AG04450 (cell line): ENCODE measurements at regions not wholly inside any gene's neighbourhood (a gene's known extent, or its start where the extent isn't known, plus 50 kb on each side); places are given as distances from the start of the nearest gene placed in this dataset.

Experiments used
- CTCF ChIA-PET: fragments of 300-600, 350-600 bp; formaldehyde crosslinking; extraction: SDS; loops from one replicate; lab custom pipeline; 2022; ENCODE audit warnings: antibody characterized with exemption, inconsistent platforms; lab: Charles Lee
- POLR2A ChIA-PET: fragments of 350-600 bp; formaldehyde crosslinking; extraction: SDS; loops from one replicate; lab custom pipeline; 2021; ENCODE audit warnings: antibody characterized with exemption, inconsistent platforms; lab: Yijun Ruan, JAX
- DNase-seq: peaks from one replicate; pipeline ENCODE4 v3.0.0-alpha.2; 2011; ENCODE audit warnings: low read depth, low spot score
- H3K27ac ChIP-seq: one replicate; pipeline ENCODE4 v1.5.1; 2012; ENCODE audit warnings: low read depth, low read length, control low read depth
- H3K27me3 ChIP-seq: one replicate; pipeline ENCODE4 v1.6.0; 2012; ENCODE audit warnings: low read length; ENCODE audit not compliant: control insufficient read depth, insufficient read depth
- H3K4me3 ChIP-seq: 2 replicates; pipeline ENCODE4 v1.5.1; 2011; ENCODE audit warnings: mild to moderate bottlenecking, low read depth, low read length, control low read depth
- H3K9me3 ChIP-seq: 2 replicates; pipeline ENCODE4 v1.5.1; 2012; ENCODE audit warnings: low read length; ENCODE audit not compliant: control insufficient read depth, insufficient read depth
- TF ChIP-seq, protein P1 (sequence below): IDR thresholded peaks from 2 replicates; pipeline ENCODE4 v1.5.1; 2011; ENCODE audit warnings: low read depth, low read length, control low read depth, inconsistent platforms

DNA sequence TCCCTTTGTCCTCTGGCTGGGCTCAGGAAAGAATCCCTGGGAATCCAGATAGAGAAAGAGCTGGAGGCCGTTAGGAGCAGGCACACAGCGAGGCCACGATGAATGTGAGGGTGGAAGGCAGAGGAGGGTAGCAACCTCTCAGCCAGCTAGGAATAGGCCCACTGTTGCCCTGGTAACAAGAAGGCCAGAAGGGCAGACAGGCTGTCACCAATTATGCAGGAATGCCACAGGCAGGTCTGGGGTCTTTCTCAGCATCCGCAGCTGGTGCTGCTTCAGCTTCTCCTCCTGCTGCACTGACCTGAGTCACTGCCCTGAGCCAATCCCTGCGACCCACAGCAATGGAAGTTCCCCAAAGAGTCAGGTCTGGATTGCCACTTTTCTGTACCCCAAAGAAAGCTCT is 62.8 kb upstream of the C3orf80 start:
- Histone ChIP-seq H3K27me3 (no peaks in the 10 kb centered on the region), H3K9me3 (no peaks in the 10 kb centered on the region), H3K4me3 (no peak overlapping the region), H3K27ac (no peak overlapping the region)
- ChIA-PET POLR2A (no interaction called here), CTCF (interaction anchor here (0.8 to 4.2 kb wide), 24 partner anchors 8 to 324 kb away, joined by 3 to 156 read pairs (median 5); no protein-coding TSS in a partner anchor)
- TF ChIP-seq, protein P1, sequence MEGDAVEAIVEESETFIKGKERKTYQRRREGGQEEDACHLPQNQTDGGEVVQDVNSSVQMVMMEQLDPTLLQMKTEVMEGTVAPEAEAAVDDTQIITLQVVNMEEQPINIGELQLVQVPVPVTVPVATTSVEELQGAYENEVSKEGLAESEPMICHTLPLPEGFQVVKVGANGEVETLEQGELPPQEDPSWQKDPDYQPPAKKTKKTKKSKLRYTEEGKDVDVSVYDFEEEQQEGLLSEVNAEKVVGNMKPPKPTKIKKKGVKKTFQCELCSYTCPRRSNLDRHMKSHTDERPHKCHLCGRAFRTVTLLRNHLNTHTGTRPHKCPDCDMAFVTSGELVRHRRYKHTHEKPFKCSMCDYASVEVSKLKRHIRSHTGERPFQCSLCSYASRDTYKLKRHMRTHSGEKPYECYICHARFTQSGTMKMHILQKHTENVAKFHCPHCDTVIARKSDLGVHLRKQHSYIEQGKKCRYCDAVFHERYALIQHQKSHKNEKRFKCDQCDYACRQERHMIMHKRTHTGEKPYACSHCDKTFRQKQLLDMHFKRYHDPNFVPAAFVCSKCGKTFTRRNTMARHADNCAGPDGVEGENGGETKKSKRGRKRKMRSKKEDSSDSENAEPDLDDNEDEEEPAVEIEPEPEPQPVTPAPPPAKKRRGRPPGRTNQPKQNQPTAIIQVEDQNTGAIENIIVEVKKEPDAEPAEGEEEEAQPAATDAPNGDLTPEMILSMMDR, result no peak
- no peak for DNase-seq

DNA sequence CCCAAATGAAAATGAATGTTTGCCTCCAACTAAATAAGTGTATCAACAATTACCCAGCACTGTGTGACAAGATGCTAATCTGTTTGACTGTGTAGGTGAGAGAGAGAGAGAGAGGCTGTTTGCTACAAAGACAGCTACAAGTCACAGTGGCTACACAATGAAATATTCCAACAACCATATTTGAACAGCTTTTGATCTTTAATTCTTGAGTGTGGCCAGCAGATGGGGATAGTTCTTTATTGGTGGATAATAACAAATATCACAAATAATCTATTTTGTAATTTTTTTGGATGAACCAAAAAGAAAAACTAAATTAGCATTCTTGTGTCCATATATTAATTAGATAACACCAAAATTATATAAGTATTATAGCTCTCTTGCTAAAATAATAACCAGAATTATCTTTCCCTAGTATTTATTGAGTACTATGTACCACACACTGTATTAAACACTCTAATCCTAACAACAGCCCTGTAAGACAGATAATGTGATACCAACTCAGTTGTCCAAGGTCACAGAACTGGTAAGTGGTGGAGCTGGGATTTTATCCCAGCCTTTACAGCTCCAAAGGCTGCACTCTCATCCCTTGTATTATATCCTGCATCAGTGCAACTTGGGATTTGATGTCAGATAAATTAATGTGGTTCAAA is 61.9 kb upstream of the C3orf80 start:
- POLR2A ChIA-PET, result interaction anchor here (0.6 kb wide), 1 partner anchor 25 kb away, joined by 3 read pairs; no protein-coding TSS in a partner anchor

DNA sequence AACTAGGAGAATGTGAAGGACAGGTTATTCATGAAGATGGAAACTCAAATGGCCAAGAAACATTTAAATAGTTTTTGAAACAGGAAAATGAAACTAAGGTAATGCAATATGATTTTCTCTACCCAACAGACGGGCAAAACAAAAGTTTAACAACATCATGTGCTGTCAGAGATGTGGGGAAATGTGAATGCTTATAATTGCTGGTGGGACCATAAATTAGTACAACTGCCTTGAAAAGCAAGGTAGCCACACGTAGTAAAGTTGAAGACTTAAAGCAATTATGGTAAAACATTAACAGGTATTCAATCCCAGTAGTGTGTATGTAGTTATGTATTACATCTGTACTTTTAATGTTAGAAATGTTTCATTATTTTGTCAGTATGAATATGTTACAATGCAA is 57.0 kb upstream of the C3orf80 start:
- TF ChIP-seq, protein P1, result no peak
- Histone ChIP-seq H3K4me3 (no peak overlapping the region), H3K27ac (no peak overlapping the region), H3K27me3 (no peaks in the 10 kb centered on the region), H3K9me3 (no peaks in the 10 kb centered on the region)
- CTCF ChIA-PET, result no interaction called here
- POLR2A ChIA-PET, result no interaction called here
- no peak for DNase-seq

More for the DNA sequence above, 61.9 kb upstream of the C3orf80 start:
- TF ChIP-seq, protein P1, result peak; percentile 56
- Histone ChIP-seq H3K9me3 (no peaks in the 10 kb centered on the region), H3K27ac (no peak overlapping the region), H3K4me3 (no peak overlapping the region), H3K27me3 (no peaks in the 10 kb centered on the region)
- CTCF ChIA-PET, result interaction anchor here (0.6 to 4.2 kb wide), 52 partner anchors 8 to 323 kb away, joined by 3 to 156 read pairs (median 4); no protein-coding TSS in a partner anchor
- peak; percentile 15 for DNase-seq

DNA sequence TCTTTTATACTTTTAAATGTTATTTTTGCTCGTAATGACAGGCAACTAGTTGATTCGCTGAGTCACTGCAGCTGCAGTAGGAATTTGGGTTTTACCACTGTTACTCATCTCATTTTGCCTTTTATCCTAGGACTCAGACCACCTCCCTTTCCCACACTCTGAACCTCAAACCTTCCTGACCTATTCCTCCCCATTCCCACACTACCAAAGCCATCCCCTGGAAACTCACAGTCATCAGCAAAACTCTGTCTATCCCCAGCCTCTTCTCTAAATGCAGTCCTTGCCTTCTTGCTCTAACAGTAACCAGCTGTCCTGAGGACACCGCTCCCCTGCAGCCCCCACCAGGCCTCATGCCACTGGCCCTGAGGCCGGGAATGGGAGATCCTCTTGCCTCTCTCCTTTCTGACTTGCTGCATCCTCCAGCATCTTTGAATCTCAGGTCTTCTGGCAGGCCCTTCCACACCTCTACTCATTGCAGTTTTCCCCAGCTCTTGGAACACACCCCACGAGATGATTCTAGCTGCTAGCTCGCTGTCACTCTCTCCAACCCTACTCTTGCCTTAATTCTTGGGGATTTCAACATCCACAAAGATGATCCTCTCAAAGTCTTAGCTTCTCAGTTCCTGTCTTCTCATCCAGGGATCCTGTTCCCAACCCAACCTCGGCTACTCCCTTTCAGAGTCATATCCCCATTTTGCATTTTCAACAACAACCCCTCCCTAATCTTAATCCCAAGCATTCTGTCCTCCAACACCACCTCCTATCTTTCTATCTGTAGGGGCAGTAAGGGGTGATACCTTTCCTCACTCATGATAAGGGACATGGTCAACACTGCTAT is 55.9 kb upstream of the C3orf80 start:
- H3K27ac ChIP-seq, result peak overlapping the region; percentile 86
- H3K27me3 ChIP-seq, result no peaks in the 10 kb centered on the region
- no peaks in the 10 kb centered on the region for H3K9me3 ChIP-seq
- peak; percentile 67 for DNase-seq
- H3K4me3 ChIP-seq, result no peak overlapping the region
- ChIA-PET POLR2A (no interaction called here), CTCF (interaction anchor here (0.7 to 1.1 kb wide), 2 partner anchors 243 to 244 kb away, joined by 3 to 4 read pairs; no protein-coding TSS in a partner anchor)
- TF ChIP-seq, protein P1, result no peak
